ENCODE measurements at regions not wholly inside any gene's neighbourhood (a gene's known extent, or its start where the extent isn't known, plus 50 kb on each side); places are given as distances from the start of the nearest gene placed in this dataset.

DNA sequence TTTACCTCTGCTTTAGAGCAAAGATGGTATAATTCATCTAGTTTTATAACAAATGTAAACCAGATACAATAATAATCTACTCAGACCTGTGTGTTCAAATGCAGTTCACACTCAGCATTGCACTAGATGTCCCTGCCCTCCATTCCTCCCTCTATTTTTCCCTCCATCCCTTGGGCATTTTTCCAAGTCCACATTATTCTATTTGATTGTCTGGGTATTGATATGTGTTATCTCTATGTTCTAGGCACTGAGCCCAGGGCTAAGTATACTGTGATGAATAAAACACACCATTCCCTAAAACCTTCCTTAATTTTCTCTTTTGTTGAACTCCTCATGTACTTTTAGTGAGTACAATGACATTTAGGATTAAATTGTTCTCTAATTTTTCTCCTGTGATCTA is 66.2 kb upstream of the HMCN1 start:
- no peak overlapping the region for H3K4ac ChIP-seq (ENCODE audit: low read depth, low read length)
- H4K91ac ChIP-seq (ENCODE audit: insufficient read depth, low read depth, low read length), result no peak overlapping the region
- H2BK120ac ChIP-seq (ENCODE audit: low read depth, low read length), result no peak overlapping the region
- ChIA-PET POLR2A (ENCODE audit: unreplicated experiment) (no interaction called here), CTCF (no interaction called here)
- H3K9ac ChIP-seq (ENCODE audit: low read depth, low read length), result no peak overlapping the region
- no peak overlapping the region for H2AFZ ChIP-seq (replicated peaks; ENCODE audit: low read length, poor library complexity)
- H2BK5ac ChIP-seq (ENCODE audit: low read depth, low read length, poor library complexity, severe bottlenecking), result no peak overlapping the region
- in situ Hi-C loops (cut with MboI; ENCODE audit: low sequenced_read_pairs) (loop anchor here (10.0 kb wide), 1 partner anchor 363 kb away; no protein-coding TSS in a partner anchor), intact Hi-C loops (cut with micrococcal nuclease) (no loop called here), dilution Hi-C loops (cut with HindIII; ENCODE audit: low sequenced_read_pairs, unreplicated experiment) (no loop called here)
- no peaks in the 10 kb centered on the region for H3K4me1 ChIP-seq (ENCODE audit: control insufficient read depth, insufficient read depth, low read length)
- no peak overlapping the region for H3K4me2 ChIP-seq (ENCODE audit: low read depth, low read length)
- H3K14ac ChIP-seq (replicated peaks; ENCODE audit: low read depth, low read length), result no peak overlapping the region
- H3K9me1 ChIP-seq (ENCODE audit: insufficient read depth, low read length), result no peaks in the 10 kb centered on the region; the same call in 1 of the 2 replicates
- no TSS peak for BruUV-seq (replicated peaks)
- H3K27me3 ChIP-seq (ENCODE audit: control insufficient read depth, insufficient read depth, low read length), result no peaks in the 10 kb centered on the region
- no peak overlapping the region for H3K18ac ChIP-seq (ENCODE audit: low read depth, low read length)
- no peak overlapping the region for H3K27ac ChIP-seq (ENCODE audit: insufficient read depth, low read length)
- no peak overlapping the region for H3K56ac ChIP-seq (ENCODE audit: extremely low read depth, insufficient read depth, low read length)
- H4K20me1 ChIP-seq (ENCODE audit: insufficient read depth, low read length), result no peaks in the 10 kb centered on the region
- no peaks in the 10 kb centered on the region for H3K9me3 ChIP-seq (ENCODE audit: control insufficient read depth, insufficient read depth, low read length)
- ATAC-seq (ENCODE audit: low read depth) (no peak), DNase-seq (no peak)
- no peaks in the 10 kb centered on the region for H3K36me3 ChIP-seq (ENCODE audit: control insufficient read depth, insufficient read depth, low read length)
- H3K79me1 ChIP-seq (ENCODE audit: low read depth in 1 of 2, low read length in 2 of 2), result no peaks in the 10 kb centered on the region
- no peak overlapping the region for H2AK9ac ChIP-seq (replicated peaks; ENCODE audit: low read depth, low read length, poor library complexity)
- no peak overlapping the region for H3K4me3 ChIP-seq (ENCODE audit: insufficient read depth, low read depth, low read length)
- H2AK5ac ChIP-seq (ENCODE audit: low read depth, low read length), result no peak overlapping the region
- no peak overlapping the region for H3K23ac ChIP-seq (ENCODE audit: low read depth, low read length)
- no peak overlapping the region for H4K5ac ChIP-seq (ENCODE audit: low read depth, low read length)
- no peak overlapping the region for H2BK20ac ChIP-seq (ENCODE audit: low read depth, low read length)
- H2BK15ac ChIP-seq (ENCODE audit: low read depth, low read length), result no peak overlapping the region
- TF ChIP-seq RCOR1 (IDR thresholded peaks at IDR 0.05; ENCODE audit: insufficient replicate concordance, low read length), result no peak
- no peak for TF ChIP-seq BHLHE40 (IDR thresholded peaks at IDR 0.05; ENCODE audit: low read depth, low read length)
- TF ChIP-seq, protein P1, sequence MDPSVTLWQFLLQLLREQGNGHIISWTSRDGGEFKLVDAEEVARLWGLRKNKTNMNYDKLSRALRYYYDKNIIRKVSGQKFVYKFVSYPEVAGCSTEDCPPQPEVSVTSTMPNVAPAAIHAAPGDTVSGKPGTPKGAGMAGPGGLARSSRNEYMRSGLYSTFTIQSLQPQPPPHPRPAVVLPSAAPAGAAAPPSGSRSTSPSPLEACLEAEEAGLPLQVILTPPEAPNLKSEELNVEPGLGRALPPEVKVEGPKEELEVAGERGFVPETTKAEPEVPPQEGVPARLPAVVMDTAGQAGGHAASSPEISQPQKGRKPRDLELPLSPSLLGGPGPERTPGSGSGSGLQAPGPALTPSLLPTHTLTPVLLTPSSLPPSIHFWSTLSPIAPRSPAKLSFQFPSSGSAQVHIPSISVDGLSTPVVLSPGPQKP (IDR thresholded peaks at IDR 0.05; ENCODE audit: borderline replicate concordance, low read depth, low read length), result no peak
- TF ChIP-seq FOS (IDR thresholded peaks at IDR 0.05; ENCODE audit: low read depth, low read length), result no peak
- no peak for TF ChIP-seq RAD21 (IDR thresholded peaks at IDR 0.05; ENCODE audit: low read length)
- TF ChIP-seq RFX5 (IDR thresholded peaks at IDR 0.05; ENCODE audit: low read depth, low read length), result no peak
- no peak for TF ChIP-seq CEBPB (IDR thresholded peaks at IDR 0.05; ENCODE audit: low read depth, low read length)
- TF ChIP-seq NFE2L2 (IDR thresholded peaks at IDR 0.05; ENCODE audit: low read depth, low read length), result no peak
- no peak for TF ChIP-seq CHD1 (IDR thresholded peaks at IDR 0.05; ENCODE audit: low read depth, low read length)
- TF ChIP-seq SMC3 (IDR thresholded peaks at IDR 0.05; ENCODE audit: low read depth, low read length), result no peak
- no peak for TF ChIP-seq MXI1 (IDR thresholded peaks at IDR 0.05; ENCODE audit: borderline replicate concordance, low read depth, low read length)
- no peak for TF ChIP-seq POLR2A (IDR thresholded peaks at IDR 0.05; ENCODE audit: low read depth, low read length)
- no peak for TF ChIP-seq MAFK (IDR thresholded peaks at IDR 0.05; ENCODE audit: low read depth, low read length)
- TF ChIP-seq MAZ (IDR thresholded peaks at IDR 0.05; ENCODE audit: borderline replicate concordance, low read depth, low read length), result no peak
- TF ChIP-seq CTCF (conservative IDR thresholded peaks at IDR 0.05; ENCODE audit: low read depth, low read length), result no peak
- TF ChIP-seq, protein P2, sequence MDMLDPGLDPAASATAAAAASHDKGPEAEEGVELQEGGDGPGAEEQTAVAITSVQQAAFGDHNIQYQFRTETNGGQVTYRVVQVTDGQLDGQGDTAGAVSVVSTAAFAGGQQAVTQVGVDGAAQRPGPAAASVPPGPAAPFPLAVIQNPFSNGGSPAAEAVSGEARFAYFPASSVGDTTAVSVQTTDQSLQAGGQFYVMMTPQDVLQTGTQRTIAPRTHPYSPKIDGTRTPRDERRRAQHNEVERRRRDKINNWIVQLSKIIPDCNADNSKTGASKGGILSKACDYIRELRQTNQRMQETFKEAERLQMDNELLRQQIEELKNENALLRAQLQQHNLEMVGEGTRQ (IDR thresholded peaks at IDR 0.05; ENCODE audit: low read depth, low read length), result no peak
- no peak overlapping the region for H4K8ac ChIP-seq (ENCODE audit: low read depth in 2 of 2, low read length in 2 of 2)

Measured in IMR-90 (cell line).